ENCODE measurements at regions not wholly inside any gene's neighbourhood (a gene's known extent, or its start where the extent isn't known, plus 50 kb on each side); places are given as distances from the start of the nearest gene placed in this dataset.

GRCh38 chr5:29042152-29042551 is 2003.8 kb upstream of the CDH9 start:
- Mint-ChIP-seq H3K9me3 (peaks cover 18% of the 10 kb centered on the region), H3K27ac (no peak overlapping the region), H3K27me3 (ENCODE audit: insufficient read depth) (no peaks in the 10 kb centered on the region), H3K36me3 (ENCODE audit: low read depth) (no peaks in the 10 kb centered on the region), H3K4me3 (no peak overlapping the region), H3K4me1 (ENCODE audit: low read depth) (no peaks in the 10 kb centered on the region)
- TF ChIP-seq, protein P1, sequence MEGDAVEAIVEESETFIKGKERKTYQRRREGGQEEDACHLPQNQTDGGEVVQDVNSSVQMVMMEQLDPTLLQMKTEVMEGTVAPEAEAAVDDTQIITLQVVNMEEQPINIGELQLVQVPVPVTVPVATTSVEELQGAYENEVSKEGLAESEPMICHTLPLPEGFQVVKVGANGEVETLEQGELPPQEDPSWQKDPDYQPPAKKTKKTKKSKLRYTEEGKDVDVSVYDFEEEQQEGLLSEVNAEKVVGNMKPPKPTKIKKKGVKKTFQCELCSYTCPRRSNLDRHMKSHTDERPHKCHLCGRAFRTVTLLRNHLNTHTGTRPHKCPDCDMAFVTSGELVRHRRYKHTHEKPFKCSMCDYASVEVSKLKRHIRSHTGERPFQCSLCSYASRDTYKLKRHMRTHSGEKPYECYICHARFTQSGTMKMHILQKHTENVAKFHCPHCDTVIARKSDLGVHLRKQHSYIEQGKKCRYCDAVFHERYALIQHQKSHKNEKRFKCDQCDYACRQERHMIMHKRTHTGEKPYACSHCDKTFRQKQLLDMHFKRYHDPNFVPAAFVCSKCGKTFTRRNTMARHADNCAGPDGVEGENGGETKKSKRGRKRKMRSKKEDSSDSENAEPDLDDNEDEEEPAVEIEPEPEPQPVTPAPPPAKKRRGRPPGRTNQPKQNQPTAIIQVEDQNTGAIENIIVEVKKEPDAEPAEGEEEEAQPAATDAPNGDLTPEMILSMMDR (IDR thresholded peaks at IDR 0.05): no peak
- no peak for DNase-seq

GRCh38 chr5:29040404-29040803 is 2002.0 kb upstream of the CDH9 start:
- TF ChIP-seq, protein P1 (IDR thresholded peaks at IDR 0.05): no peak
- H3K4me1 Mint-ChIP-seq (ENCODE audit: low read depth): no peaks in the 10 kb centered on the region
- peaks cover 29% of the 10 kb centered on the region for H3K9me3 Mint-ChIP-seq
- no peak overlapping the region for H3K4me3 Mint-ChIP-seq
- no peaks in the 10 kb centered on the region for H3K27me3 Mint-ChIP-seq (ENCODE audit: insufficient read depth)
- H3K27ac Mint-ChIP-seq: no peak overlapping the region
- no peaks in the 10 kb centered on the region; the same call in 1 of the 2 replicates for H3K36me3 Mint-ChIP-seq (ENCODE audit: low read depth)
- DNase-seq: no peak

DNA sequence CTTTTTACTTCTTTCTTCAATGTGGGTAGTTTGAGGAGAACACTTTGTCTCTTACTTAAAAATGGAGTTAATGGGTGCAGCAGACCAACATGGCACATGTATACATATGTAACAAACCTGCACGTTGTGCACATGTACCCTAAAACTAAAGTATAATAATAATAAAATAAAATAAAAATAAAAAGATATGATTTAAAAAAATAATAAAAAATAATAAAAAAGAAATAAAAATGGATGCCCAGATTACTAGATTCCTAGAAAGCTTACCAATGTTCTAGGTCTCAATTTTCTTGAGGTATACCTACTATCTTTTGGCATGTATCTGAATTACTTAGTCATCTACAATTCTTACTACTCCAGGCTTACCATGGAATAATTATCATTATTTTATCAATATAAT is 2001.6 kb upstream of the CDH9 start:
- H3K27ac Mint-ChIP-seq: no peak overlapping the region
- H3K4me3 Mint-ChIP-seq: no peak overlapping the region
- DNase-seq: no peak
- no peaks in the 10 kb centered on the region; the same call in 1 of the 2 replicates for H3K36me3 Mint-ChIP-seq (ENCODE audit: low read depth)
- TF ChIP-seq, protein P1 (IDR thresholded peaks at IDR 0.05): no peak
- H3K9me3 Mint-ChIP-seq: peaks cover 33% of the 10 kb centered on the region
- no peaks in the 10 kb centered on the region for H3K27me3 Mint-ChIP-seq (ENCODE audit: insufficient read depth)
- H3K4me1 Mint-ChIP-seq (ENCODE audit: low read depth): no peaks in the 10 kb centered on the region

DNA sequence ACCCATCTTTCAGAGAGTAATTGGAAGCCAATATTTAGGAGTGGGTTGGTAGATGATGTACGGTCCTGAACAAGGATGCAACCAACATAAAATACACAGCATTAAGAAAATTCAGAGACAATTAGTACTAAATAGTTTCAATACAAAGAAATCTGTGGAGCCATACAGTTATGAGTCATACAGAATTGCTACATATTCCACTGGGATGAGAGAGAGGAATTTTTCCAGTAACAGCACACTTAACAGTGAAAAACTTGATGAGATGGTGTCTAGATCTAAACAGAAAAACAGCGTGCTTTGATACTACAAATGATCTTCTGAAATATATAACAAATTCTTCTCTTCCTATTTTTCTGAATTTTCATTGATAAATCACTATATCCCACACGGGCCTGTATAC is 1999.3 kb upstream of the CDH9 start:
- H3K27me3 Mint-ChIP-seq (ENCODE audit: insufficient read depth): no peaks in the 10 kb centered on the region
- DNase-seq: no peak
- H3K4me3 Mint-ChIP-seq: no peak overlapping the region
- H3K36me3 Mint-ChIP-seq (ENCODE audit: low read depth): no peaks in the 10 kb centered on the region; the same call in 1 of the 2 replicates
- no peaks in the 10 kb centered on the region for H3K4me1 Mint-ChIP-seq (ENCODE audit: low read depth)
- TF ChIP-seq, protein P1 (IDR thresholded peaks at IDR 0.05): no peak
- H3K9me3 Mint-ChIP-seq: peaks cover 37% of the 10 kb centered on the region
- no peak overlapping the region for H3K27ac Mint-ChIP-seq

- H3K36me3 Mint-ChIP-seq (ENCODE audit: low read depth): no peaks in the 10 kb centered on the region
- peaks cover 42% of the 10 kb centered on the region for H3K9me3 Mint-ChIP-seq
- H3K4me3 Mint-ChIP-seq: no peak overlapping the region
- DNase-seq: no peak
- H3K27ac Mint-ChIP-seq: no peak overlapping the region
- no peaks in the 10 kb centered on the region for H3K27me3 Mint-ChIP-seq (ENCODE audit: insufficient read depth)
- TF ChIP-seq, protein P1 (IDR thresholded peaks at IDR 0.05): no peak
- no peaks in the 10 kb centered on the region for H3K4me1 Mint-ChIP-seq (ENCODE audit: low read depth)
Observed at GRCh38 chr5:29024052-29024451, 1985.7 kb upstream of the CDH9 start.

- H3K27ac Mint-ChIP-seq: no peak overlapping the region
- peaks cover 38% of the 10 kb centered on the region for H3K9me3 Mint-ChIP-seq
- TF ChIP-seq, protein P1 (IDR thresholded peaks at IDR 0.05): no peak
- no peaks in the 10 kb centered on the region for H3K4me1 Mint-ChIP-seq (ENCODE audit: low read depth)
- no peaks in the 10 kb centered on the region for H3K36me3 Mint-ChIP-seq (ENCODE audit: low read depth)
- no peaks in the 10 kb centered on the region for H3K27me3 Mint-ChIP-seq (ENCODE audit: insufficient read depth)
- H3K4me3 Mint-ChIP-seq: no peak overlapping the region
- DNase-seq: no peak
Observed at GRCh38 chr5:29023541-29023940, 1985.2 kb upstream of the CDH9 start.
